Left colon (tissue), 2 donors: ENCODE measurements at regions not wholly inside any gene's neighbourhood (a gene's known extent, or its start where the extent isn't known, plus 50 kb on each side); places are given as distances from the start of the nearest gene placed in this dataset.

Experiments used
- ATAC-seq: fragments of 200-7000 bp; cut with Tn5 transposase; one replicate; pipeline ENCODE4 v1.9.1; 2020; ENCODE audit warnings: mild to moderate bottlenecking, moderate library complexity
- DNase-seq, 2 donors: peaks; one replicate each; pipeline ENCODE4 v3.0.0-alpha.2; 2020
- intact Hi-C, 2 donors: fragments of 100-400 bp; cut with DNase I in 1 of 2; cut with micrococcal nuclease in 1 of 2; formaldehyde crosslinking; loops; one replicate each; pipeline versions ENCODE4 v1.11.2 to v1.14.0; 2022; cut with DNase I, micrococcal nuclease
- donor health status: DM: no; HTN: no; CAD: no.
- donor health status: DM: yes; HTN: yes; CAD: no.

GRCh38 chr3:159766563-159767185 lies 222.0 kb upstream of the IL12A start:
- no peak for ATAC-seq
- DNase-seq, result no peak

GRCh38 chr3:159770998-159771397 lies 217.6 kb upstream of the IL12A start:
- intact Hi-C loops, result no loop called here
- no peak for DNase-seq

More at GRCh38 chr3:159766563-159767185, 222.0 kb upstream of the IL12A start:
- intact Hi-C loops, result no loop called here

DNA sequence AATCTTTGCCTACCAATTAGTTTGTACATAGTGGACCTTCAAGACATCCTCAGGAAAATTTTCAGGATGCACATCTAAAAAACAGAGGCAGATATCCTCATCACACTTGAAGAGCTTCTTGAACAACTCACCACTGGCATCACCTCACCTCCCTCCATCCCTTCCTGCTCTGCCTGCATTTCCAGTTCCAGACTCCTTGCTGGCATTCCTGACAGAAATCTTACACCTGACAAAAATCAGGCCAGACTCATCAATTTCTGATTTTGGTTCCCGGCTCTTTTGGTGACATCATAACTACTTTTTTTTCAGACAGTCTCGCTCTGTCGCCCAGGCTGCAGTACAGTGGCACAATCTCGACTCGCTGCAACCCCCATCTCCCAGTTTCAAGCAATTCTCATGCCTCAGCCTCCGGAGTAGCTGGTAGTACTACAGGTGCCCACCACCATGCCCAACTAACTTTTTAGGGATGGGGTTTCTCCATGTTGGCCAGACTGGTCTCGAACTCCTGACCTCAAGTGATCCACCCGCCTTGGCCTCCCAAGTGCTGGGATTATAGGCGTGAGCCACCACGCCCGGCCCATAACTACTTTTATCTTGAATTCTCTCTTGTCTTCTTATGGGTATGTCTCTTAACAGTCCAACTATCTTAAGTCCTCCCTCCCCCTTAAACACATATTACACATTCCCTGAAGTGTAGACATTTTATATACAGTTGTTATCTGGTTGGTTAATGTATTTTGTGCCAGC lies 216.6 kb upstream of the IL12A start:
- intact Hi-C loops, result no loop called here
- no peak for DNase-seq
- no peak for ATAC-seq

More at GRCh38 chr3:159770998-159771397, 217.6 kb upstream of the IL12A start:
- no peak for ATAC-seq

DNA sequence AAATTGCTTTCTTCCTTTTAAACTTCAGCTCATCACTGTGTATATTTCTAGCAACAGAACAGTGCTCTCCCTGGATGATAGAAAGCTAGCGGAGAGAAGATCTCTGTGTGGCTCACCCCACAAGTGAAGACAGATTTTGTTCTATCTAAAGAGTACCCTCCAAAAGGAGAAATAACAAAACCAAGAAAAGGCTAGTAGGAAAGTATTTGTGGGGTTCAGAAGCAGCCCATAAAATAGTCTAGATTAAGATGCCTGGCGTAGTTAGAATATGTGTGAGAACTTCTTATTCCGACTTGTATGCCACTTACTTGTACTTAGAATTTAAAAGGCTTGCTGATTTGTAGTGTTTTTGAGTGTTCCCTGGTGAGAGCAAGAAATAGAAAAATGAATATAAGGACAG lies 214.9 kb upstream of the IL12A start:
- no peak for ATAC-seq
- DNase-seq, result no peak
- intact Hi-C loops, result no loop called here

DNA sequence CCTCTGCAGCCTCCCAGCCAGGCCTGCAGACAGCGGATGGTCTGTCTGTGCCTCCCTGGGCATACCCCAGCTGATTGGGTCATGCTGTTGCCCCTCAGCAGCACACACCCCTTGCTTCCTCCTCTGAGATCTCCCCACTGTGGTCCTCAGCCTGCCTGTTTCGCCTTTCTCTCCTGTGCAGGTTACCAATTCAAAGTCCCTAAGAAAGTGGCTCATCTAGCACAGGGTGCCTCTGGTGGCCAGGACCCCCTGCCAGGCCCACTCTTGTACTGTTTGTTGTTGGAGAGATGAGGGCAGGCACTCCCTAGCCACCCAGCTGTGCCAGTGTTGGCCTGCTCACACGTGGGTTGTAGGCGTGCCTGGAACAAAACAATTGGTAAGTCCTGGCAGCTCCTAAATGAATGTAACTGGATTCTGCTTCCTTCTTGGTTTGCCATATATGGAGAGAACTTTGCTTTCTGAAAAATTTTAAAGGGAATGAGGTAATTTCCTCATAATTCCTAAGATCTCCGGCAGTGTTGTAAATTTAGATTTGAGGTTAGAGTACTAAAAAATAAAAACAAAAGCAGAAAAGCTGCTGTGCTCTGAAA lies 213.2 kb upstream of the IL12A start:
- DNase-seq (peak; percentile 32 to 52), ATAC-seq (peak; percentile 87)
- intact Hi-C loops, result no loop called here

GRCh38 chr3:159776779-159777178 lies 211.9 kb upstream of the IL12A start:
- no peak for ATAC-seq
- intact Hi-C loops, result no loop called here

GRCh38 chr3:159779883-159780282 lies 208.8 kb upstream of the IL12A start:
- ATAC-seq, result no peak
- intact Hi-C loops, result no loop called here
- DNase-seq, result no peak

More at GRCh38 chr3:159776779-159777178, 211.9 kb upstream of the IL12A start:
- DNase-seq, result no peak

GRCh38 chr3:159781867-159782266 lies 206.8 kb upstream of the IL12A start:
- intact Hi-C loops, result no loop called here
- DNase-seq (peak in 1 of 2 donors; percentile 46), ATAC-seq (peak; percentile 63)

DNA sequence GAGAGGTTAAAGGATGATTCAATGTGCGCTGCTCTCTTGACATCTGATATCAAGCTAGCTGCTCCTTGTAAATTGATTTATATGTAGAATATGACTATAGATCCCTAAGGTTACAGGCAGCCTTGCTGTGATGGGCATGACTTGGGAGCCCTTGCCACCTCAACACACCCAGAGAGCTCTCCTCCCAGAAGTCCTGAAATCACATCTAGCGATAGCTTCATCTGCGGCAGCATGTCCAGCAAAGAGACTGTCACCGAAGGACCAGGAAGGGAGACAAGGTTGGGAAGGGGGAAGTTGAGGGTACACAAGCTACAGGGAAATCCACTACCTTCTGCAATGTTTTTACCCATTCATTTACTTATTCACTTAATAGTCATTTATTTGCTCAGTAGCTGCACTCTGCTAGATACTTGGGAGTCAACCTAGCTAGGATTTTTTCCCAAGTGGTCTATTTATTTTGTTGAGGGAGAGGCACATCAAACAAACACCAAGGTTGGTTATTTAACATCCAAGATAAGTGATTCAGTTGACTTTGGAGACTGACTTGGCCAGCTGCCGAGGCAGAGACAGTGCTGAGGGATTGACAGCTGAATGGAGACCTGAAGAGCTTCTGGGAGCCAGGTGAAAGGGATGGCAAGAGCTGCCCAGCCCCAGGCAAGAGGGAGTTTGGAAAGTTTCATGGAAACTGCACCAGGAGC lies 205.8 kb upstream of the IL12A start:
- DNase-seq, result peak; percentile 55 to 61
- no peak for ATAC-seq
- intact Hi-C loops, result no loop called here

DNA sequence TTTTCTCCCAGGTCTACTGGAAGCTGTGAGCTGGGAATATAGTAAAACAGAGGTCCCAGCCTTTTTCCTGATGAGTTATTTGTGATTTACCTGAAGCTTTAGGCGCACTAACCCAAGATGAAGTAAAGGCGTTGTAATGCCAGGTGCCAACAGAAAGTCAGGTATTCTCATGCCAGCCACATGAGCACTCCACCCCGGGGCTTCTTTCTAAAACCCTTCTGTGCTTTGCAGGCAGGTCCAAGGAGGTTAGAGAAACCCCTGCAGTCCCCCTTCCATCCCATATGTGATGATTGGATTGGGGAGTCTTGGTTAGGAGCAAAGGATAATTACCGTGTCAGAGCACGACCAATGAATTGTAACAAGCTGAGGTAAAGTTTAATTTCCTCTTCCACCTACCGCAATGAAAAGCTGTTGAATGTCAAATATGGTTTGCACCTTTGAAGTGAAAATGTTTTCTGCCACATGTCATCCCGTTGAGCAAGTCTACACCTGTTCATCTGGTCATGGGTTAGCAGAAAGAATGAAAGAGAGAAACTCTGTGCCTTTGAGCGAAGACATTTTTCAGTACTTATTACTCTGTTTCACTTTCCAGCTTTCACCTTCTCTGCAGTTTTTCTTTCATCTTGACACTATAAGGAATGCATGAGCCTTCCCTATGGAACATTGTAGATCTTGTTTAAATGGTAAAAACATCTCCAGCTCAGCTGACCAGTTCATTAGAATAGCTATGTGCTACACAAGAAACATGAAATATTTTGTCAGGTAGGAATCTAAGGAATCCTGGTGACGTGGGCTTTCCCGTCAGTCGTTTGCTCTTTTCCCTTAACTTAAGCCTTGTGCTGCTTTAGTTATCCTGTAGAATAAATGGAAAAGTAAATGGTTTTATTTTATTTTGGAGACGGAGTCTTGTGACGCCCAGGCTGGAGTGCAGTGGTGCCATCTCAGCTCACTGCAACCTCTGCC lies 204.6 kb upstream of the IL12A start:
- DNase-seq, result no peak
- intact Hi-C loops, result no loop called here
- no peak for ATAC-seq

- ATAC-seq, result peak; percentile 62
- no peak for DNase-seq
- intact Hi-C loops, result no loop called here
Measured at GRCh38 chr3:159785273-159785708, 203.3 kb upstream of the IL12A start.

DNA sequence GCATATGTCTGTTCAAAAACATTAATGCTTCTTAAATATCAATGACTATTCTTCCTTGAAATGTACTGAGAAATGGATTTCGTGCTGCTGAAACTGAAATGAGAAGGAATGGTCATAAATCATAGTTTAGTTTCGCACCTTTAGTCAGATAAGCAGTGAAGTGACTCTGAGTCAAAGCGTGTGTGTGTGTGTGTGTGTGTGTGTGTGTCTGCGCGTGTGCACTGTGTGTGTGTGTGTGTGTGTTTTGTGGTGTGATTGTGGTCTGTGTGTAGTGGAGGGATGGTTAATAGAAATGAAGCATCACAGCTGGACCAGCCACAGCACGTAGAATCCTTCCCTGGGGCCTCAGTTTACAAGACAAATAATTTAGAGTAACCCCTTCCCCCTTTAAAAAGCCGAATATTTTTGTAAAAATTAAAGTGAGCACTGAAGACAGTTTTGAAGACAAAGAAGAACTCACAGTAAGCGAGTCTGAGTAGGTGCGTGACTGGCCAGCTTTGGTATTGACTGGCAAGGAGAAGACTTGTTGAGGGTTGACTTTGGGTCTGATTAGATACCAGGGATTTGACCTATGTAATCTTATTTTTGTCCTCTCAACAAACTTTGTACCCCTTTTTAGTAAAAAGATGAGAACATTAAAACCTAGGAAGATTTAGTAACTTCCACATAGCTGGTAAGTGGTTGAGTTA lies 202.0 kb upstream of the IL12A start:
- peak; percentile 47 for ATAC-seq
- intact Hi-C loops, result no loop called here
- no peak for DNase-seq

DNA sequence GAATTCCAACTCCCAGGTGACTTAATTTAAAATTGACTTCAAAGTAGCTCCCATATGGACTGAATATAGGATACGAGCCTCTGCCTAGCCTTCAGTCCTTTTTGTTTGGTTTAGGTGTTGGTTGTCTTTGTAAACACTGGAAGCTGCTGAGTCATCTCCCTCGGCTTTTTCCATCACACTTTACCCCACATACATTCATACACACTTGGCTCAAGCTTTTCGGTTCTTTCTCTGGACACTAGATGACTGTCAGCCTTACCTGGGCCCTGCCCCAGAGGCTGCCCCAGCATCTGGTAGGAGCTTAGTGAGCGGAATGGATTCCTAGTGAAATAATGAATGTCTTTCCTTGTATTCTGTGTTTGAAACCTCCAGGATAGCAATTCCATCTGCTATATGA lies 201.5 kb upstream of the IL12A start:
- ATAC-seq (peak; percentile 65), DNase-seq (peak; percentile 29 to 57)
- intact Hi-C loops, result no loop called here

- ATAC-seq (peak; percentile 55), DNase-seq (peak; percentile 31 to 49)
- intact Hi-C loops, result no loop called here
Measured at GRCh38 chr3:159787794-159788205, 200.8 kb upstream of the IL12A start.

- DNase-seq (no peak), ATAC-seq (no peak)
- intact Hi-C loops, result no loop called here
Measured at GRCh38 chr3:159788291-159788690, 200.3 kb upstream of the IL12A start.

DNA sequence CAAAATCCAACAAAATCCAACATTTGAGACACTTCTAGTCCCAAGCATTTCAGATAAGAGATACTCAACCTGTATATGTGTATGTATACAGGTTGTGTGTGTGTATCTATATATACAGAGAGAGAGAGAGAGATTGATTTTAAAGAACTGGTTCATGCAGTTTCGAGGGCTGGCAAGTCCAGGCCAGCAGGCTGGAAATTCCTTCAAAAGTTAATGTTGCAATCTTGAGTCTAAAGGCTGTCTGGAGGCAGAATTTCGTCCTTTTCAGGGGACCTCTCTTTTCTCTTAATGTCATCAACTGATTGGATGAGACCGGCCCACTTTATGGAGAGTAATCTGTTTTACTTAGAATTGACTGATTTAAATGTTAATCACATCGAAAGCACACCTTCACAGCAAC lies 199.6 kb upstream of the IL12A start:
- no peak for ATAC-seq
- intact Hi-C loops, result no loop called here

DNA sequence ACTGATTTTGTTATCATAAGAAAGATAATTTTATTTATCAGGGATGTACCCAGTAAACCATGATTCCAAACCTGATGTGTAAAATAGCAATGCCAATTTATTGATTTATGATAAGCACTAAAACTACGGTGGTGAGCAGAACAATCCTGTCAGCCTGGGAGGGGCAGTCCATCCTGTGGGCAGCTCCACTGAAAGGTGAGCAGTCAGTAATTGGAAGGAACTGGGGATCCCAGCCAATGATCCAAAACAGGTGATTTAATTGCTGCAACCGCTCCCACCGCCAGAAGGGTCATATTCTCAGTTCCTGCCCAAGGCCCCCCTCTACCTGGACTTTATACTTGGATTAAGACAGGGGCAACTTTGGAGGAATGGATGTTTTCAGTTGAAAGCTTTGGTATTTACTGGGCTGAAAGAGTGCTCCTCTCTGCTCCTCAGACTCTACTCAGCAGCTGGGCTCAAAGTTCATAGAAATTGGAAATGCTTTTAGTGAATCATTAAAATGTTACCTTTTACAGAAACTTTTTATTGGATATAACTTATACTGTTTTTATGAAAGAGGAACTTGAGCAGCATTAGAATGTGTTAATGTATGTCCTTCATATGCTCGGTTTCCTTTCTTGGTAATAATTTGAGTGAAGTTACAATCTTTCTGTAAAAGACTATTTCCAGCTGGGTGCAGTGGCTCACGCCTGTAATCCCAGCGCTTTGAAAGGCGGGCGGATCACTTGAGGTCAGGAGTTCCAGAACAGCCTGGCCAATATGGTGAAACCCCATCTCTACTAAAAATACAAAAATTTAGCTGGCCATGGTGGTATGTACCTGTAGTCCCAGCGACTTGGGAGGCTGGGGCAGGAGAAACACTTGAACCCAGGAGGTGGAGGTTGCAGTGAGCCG lies 198.6 kb upstream of the IL12A start:
- ATAC-seq, result peak; percentile 59
- intact Hi-C loops, result no loop called here
- peak; percentile 40 to 53 for DNase-seq

More for the DNA sequence above, 199.6 kb upstream of the IL12A start:
- no peak for DNase-seq
